ENCODE measurements at regions not wholly inside any gene's neighbourhood (a gene's known extent, or its start where the extent isn't known, plus 50 kb on each side); places are given as distances from the start of the nearest gene placed in this dataset.

GRCh38 chr12:28027947-28028724 lies 55.6 kb upstream of the PTHLH start:
- Mint-ChIP-seq H3K4me1 (ENCODE audit: low read depth) (peaks cover 15% of the 10 kb centered on the region), H3K9me3 (ENCODE audit: low read depth) (no peaks in the 10 kb centered on the region), H3K27ac (ENCODE audit: unreplicated experiment) (no peak overlapping the region), H3K27me3 (ENCODE audit: low read depth) (no peaks in the 10 kb centered on the region), H3K36me3 (ENCODE audit: low read depth) (no peaks in the 10 kb centered on the region), H3K4me3 (ENCODE audit: unreplicated experiment) (no peak overlapping the region)
- DNase-seq (ENCODE audit: low spot score): no peak
- no peak for TF ChIP-seq CTCF (IDR thresholded peaks at IDR 0.05)

GRCh38 chr12:28032811-28033537 lies 60.4 kb upstream of the PTHLH start:
- Mint-ChIP-seq H3K4me3 (ENCODE audit: unreplicated experiment) (no peak overlapping the region), H3K27me3 (ENCODE audit: low read depth) (no peaks in the 10 kb centered on the region), H3K4me1 (ENCODE audit: low read depth) (no peaks in the 10 kb centered on the region), H3K9me3 (ENCODE audit: low read depth) (no peaks in the 10 kb centered on the region), H3K36me3 (ENCODE audit: low read depth) (no peaks in the 10 kb centered on the region), H3K27ac (ENCODE audit: unreplicated experiment) (no peak overlapping the region)
- TF ChIP-seq CTCF (IDR thresholded peaks at IDR 0.05): no peak
- no peak for DNase-seq (ENCODE audit: low spot score)

- no peak overlapping the region for H3K27ac Mint-ChIP-seq (ENCODE audit: unreplicated experiment)
- no peak overlapping the region for H3K4me3 Mint-ChIP-seq (ENCODE audit: unreplicated experiment)
- H3K4me1 Mint-ChIP-seq (ENCODE audit: low read depth): no peaks in the 10 kb centered on the region
Observed at GRCh38 chr12:28033538-28033915, 61.0 kb upstream of the PTHLH start.

GRCh38 chr12:28034271-28034670 lies 61.7 kb upstream of the PTHLH start:
- Mint-ChIP-seq H3K4me3 (ENCODE audit: unreplicated experiment) (no peak overlapping the region), H3K36me3 (ENCODE audit: low read depth) (no peaks in the 10 kb centered on the region), H3K9me3 (ENCODE audit: low read depth) (no peaks in the 10 kb centered on the region), H3K4me1 (ENCODE audit: low read depth) (no peaks in the 10 kb centered on the region), H3K27me3 (ENCODE audit: low read depth) (no peaks in the 10 kb centered on the region), H3K27ac (ENCODE audit: unreplicated experiment) (no peak overlapping the region)
- no peak for TF ChIP-seq CTCF (IDR thresholded peaks at IDR 0.05)
- no peak for DNase-seq (ENCODE audit: low spot score)

More at GRCh38 chr12:28033538-28033915, 61.0 kb upstream of the PTHLH start:
- no peaks in the 10 kb centered on the region for H3K36me3 Mint-ChIP-seq (ENCODE audit: low read depth)
- DNase-seq (ENCODE audit: low spot score): no peak
- H3K9me3 Mint-ChIP-seq (ENCODE audit: low read depth): no peaks in the 10 kb centered on the region
- H3K27me3 Mint-ChIP-seq (ENCODE audit: low read depth): no peaks in the 10 kb centered on the region
- TF ChIP-seq CTCF (IDR thresholded peaks at IDR 0.05): no peak

GRCh38 chr12:28035500-28035899 lies 63.0 kb upstream of the PTHLH start:
- no peaks in the 10 kb centered on the region for H3K9me3 Mint-ChIP-seq (ENCODE audit: low read depth)
- no peak overlapping the region for H3K4me3 Mint-ChIP-seq (ENCODE audit: unreplicated experiment)
- no peaks in the 10 kb centered on the region for H3K4me1 Mint-ChIP-seq (ENCODE audit: low read depth)
- DNase-seq (ENCODE audit: low spot score): no peak
- no peak overlapping the region for H3K27ac Mint-ChIP-seq (ENCODE audit: unreplicated experiment)
- TF ChIP-seq CTCF (IDR thresholded peaks at IDR 0.05): no peak
- H3K36me3 Mint-ChIP-seq (ENCODE audit: low read depth): no peaks in the 10 kb centered on the region
- H3K27me3 Mint-ChIP-seq (ENCODE audit: low read depth): no peaks in the 10 kb centered on the region

Measured in chondrocyte (in vitro differentiated cells).